NCI-H1930 (cell line): ENCODE measurements at regions not wholly inside any gene's neighbourhood (a gene's known extent, or its start where the extent isn't known, plus 50 kb on each side); places are given as distances from the start of the nearest gene placed in this dataset.
A peak's percentile ranks its signal among the peaks of the same experiment; 100 is the strongest.
"Not testable (repeated sequence)": the region's sequence is repeated elsewhere in the genome, so short reads cannot be mapped to it uniquely, and the experiment has no call there.

ENCODE experiments used
- DNase-seq, 2 experiments: peaks; one replicate each; lab custom pipeline; 2025; lab: John Stamatoyannopoulos, UW

DNA sequence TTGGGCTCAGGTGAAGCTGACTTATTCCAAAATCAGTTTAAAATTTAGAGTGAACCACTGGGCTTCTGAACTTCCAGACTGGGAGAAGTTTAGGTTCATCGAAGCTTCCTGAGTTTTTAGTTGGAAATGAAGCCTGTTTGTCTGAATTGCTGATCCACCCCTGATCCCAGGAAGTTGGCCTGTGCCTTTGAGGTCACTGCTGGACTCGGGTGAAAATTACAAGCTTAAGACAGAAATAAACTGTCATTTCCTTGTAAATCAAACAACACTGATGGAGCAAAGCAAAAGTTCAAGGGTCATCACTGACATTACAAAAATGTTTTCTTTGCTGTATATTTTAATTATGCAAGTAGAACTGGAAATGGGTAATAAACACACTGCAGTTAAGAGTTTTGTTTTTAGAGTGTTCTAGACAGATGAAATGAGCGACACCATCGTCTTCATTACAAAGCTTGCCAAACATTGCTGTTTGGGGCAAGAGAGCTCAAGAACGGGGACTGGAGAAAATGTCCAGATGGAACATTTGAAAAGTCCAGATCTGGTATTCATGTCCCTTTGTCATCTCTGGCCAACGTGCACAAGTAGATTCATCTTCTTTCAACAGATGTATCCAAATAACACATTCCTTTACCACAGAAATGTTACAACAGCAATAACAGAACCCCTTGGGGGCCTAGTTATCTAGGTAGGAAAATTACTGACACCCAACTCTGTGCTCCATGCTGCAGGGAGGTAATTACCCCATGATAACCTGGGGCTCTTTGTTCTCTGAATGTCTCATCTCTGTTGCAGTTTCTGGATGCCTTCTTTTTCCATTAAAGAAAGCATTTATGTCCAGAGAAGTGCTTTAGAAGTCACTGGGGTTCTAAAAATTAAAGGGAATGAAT lies 142.4 kb upstream of the ERCC6L2 start:
- no peak for DNase-seq

DNA sequence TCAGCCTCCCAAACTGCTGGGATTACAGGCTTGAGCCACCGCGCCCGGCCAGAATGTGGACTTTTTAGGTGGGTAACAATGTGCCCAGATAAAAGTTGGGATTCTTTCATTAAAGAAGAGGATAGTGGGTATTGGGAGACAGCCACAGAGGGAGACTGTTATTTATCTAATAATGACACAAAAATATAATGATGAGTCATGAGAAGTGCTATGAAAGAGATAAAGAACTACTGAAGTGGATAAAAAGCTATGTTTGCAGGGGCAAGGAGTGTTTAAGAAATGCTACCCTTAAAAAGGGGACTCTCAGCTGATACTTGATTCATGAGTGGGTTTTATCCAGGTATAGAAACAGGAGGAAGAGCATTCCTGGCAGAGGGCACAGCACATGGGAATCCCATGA lies 143.6 kb upstream of the ERCC6L2 start:
- DNase-seq = no peak

DNA sequence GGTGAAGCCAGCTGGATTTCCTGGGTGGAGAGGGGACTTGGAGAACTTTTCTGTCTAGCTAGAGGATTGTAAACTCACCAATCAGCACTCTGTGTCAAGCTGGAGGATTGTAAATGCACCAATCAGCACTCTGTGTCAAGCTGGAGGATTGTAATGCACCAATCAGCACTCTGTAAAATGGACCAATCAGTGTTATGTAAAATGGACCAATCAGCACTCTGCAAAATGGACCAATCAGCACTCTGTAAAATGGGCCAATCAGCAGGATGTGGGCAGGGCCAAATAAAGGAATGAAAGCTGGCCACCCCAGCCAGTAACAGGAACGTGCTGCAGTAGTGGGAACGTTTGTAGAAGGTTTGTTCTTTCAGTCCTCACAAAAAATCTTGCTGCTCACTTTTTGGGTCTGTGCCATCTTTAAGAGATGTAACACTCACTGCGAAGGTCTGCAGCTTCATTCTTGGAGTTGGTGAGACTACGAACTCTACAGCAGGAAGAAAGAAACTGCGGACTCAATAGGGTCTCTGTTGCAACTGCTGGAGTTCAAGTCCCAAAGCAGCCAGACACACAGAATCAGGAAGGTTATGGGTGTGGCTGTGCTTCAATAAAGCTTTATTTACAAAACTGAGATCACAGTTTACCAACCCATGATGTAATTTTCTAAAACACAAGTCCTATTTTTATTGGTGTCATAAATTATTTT lies 145.7 kb upstream of the ERCC6L2 start:
- no peak for DNase-seq

DNA sequence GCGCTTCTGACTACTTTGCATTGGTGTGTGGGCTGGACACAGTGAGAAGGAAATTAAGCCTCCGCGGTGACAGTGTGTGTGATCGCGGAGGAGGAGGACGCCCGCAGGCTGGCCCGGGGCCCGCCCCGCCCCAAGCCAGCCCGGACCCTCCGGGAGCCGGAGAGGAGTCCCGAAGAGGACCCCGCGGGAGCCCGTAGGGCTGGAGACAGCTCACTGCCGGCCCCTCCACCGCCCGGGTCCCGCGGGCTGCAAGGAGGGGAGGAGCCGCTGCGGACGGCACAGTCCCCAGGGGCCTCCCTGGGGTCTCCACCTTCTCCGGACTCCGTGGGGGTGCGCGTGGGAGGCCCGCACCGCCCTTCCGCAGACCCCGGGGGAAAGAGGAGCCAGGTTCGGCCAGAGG lies 146.4 kb upstream of the ERCC6L2 start:
- DNase-seq = no peak

DNA sequence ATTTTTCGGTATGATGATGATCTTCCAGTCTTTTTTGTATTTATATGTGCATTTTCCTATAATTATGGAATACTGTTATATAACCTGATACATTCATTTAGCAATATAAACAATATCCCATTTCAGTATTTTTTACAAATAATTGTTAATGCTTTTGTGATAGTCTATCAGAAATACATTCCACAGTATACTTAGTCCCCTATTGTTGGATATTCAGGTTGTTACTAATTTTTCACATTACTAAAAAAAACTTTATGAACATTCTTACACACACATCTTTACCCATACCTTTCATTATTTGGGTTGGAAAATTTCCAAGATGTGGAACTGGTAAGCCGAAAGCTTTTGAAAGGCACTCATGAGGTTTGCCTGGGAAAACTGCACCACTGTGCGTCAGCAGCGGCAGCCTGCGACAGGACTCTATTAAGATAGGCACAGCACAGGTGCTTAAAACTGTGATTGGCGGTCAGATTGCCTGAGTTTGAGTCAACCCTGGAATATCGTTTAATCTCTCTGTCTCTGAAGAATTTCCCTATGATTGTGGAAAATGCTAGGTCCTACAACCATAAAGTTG lies 147.5 kb upstream of the ERCC6L2 start:
- no peak for DNase-seq

DNA sequence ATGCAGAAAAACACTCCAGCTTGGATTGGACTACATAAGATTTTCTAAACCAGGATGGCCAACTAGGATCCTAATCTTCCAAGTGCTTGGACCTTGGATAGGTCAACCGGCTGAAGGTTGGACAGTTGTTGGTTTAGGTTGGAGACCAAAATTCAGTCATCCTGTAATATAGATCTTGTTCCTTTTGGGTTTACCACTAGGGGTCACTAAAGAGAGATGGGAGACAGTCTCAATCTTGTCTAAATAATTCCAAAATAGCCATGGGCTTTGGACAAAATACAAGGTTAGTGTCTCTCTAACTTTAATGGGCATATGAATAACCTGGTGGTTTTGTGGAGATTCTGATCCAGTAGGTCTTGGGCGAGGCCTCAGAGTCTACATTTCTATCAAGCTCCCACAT lies 148.7 kb upstream of the ERCC6L2 start:
- DNase-seq = peak; percentile 13 to 28

DNA sequence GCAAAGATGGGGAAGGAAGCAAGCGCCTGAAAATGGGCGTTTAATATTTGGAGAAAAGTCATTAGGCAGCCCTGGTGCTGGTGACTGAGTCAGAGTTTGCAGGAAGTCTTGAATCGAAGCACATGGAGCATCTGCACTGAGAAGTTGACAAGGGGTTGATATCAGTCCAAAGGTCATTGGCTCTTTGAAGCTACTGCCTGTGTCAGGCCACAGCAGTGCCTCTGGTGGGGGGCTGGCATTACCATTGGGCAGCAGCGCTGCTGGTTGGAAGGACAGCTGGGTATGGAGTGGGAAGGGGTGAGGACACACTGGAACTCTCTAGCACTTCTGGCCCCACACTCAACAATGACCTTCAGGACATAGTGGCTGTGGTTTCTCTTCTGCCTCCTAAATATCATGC lies 150.4 kb upstream of the ERCC6L2 start:
- no peak for DNase-seq

DNA sequence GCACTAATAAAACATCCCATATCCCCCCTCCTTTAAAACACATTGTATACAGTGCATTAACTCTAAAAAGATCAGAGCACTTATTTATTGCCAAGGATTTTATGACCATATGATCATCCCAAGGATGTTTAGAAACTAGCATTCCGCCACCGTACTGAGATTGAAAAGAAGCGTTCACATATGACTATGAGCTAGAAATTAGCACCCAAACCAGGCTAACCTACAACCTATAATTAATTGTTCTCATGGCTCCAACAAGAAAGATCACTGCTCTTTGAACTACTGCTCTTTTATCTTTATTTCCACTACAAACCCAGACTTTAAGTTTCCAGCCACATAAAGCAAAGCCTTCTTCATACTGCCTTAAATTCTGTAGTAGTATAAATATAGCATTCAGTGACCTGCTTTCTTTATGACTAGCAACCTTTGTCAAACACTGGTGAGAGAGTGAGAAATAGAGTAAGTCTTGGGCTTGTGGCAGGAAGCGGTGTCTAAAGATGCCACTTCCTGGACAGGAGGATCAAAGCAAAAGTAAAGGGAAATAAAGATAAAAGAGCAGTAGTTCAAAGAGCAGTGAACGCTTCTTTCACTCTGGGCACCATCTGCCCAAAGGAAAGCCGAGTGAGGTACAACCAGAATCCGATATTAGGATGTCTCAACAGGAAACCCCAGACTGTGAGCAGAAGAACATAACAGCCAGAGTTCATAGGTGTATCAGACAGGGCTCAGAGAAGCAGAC lies 151.1 kb upstream of the ERCC6L2 start:
- DNase-seq = no peak

DNA sequence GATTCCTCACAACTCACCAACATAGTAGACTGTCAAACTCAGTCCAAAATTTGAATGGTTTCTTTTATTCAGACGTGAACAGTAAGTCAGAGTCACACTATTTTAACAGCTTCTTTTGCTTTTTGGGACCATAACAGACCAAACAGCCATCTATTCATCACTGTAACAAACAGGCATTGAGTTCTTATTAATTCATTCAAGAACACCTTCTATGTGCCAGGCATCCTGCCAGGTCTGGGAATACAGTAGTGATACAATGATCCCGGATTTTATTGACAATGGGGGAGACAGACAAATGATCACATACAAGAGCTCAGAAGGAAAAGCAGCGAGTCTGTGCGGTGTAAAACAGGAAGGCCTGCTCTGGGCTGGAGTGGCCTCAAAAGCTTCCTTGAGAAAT lies 153.3 kb upstream of the ERCC6L2 start:
- DNase-seq = peak in 1 of 2 experiments; percentile 5

DNA sequence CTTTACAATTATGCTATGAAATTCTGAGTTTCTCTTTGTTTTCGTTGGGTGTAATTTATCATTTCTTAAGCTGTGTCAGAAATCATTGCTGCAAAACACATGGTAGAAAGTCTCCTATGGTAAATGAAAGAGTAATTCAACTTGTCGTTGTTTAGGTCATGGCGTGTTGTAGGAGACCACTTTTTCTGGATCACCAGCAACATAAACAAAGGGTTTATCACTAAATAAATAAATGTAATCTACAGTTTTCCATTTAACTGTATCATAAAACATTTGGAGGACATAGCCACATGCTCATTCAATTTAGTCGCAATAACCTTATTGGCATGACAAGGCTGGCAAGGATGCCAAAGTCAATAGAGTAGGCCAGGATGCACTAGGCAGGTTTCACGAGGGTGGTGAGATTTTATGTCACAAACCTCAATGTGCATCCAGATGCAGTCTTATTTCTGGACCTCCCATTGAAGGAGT lies 154.4 kb upstream of the ERCC6L2 start:
- no peak for DNase-seq

DNA sequence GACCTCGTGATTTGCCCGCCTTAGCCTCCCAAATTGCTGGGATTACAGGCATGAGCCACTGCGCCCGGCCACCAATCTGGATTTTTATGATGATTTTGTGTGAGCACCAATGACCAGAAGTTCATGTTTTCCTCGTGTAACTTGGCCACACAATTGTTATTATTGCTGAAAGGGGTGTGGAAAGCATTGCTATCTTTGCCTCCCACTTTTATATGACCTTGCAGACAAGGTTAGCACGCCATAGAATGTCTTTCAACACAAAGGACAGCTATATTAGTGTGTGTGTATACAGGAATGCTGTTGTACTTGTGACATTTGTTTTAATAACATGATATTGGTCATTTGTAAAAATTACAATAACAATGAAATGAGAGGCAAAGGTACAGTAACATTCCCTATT lies 155.0 kb upstream of the ERCC6L2 start:
- DNase-seq = no peak

DNA sequence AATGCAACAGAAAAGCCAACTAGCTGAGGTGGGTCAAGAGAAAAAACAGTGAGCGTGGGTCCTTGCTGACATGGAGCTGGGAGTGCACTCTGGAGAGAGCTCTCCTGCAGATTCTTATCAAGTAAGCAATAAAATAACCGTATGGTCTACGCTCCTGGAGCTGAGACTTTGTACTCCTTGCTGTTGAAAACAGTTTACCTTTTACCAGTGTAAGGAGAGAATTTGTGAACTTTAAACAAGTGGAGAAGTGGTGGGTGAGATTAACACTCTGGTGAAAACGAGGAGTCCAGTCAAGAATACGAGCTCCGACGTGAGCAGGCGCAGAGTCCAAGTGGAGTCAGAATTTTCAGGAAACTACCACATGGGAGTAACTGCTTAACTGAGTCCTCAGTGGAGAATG lies 156.1 kb upstream of the ERCC6L2 start:
- no peak for DNase-seq

DNA sequence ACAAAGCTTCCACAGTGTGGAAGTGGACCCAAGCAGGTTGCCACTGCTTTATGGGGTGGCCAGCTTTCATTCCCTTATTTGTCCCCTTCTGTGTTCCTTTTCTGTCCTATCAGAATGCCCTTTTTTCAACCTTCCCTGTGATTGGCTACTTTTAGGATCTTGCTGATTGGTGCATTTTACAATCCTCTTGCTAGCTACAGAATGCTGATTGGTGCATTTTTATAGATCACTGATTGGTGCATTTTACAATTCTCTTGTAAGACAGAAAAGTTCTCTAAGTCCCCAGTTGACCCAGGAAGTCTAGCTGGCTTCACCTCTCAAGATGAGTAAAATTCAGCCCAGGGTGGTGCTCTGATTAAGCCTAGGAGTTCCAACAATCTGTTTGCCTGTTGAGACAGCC lies 157.2 kb upstream of the ERCC6L2 start:
- no peak for DNase-seq

DNA sequence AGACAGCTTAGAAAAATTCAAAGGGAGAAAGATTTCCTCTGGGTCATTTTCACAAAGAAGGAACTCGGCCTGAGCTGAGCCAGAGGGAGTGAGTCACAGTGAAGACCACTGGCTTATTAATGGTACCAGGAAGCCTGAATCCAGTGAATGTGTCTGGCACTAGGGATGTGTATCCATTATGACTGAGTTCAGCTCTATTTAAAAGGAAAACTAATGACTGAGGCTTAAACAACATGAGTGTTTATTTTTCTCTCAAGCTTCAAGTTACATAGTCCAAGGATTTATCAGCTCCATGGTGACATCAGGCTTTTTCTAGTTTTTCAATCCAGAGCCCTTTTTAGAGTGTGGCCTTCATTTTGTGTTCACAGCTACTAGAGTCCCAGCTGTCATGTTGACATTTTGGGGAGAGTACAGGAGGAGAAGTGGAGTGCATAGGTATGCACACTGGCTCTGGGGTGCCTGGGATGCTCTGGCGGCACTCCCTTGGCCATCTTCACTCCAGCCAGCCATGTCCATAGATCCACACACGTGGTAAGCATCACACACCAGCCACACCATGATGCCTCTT lies 159.5 kb upstream of the ERCC6L2 start:
- no peak for DNase-seq

DNA sequence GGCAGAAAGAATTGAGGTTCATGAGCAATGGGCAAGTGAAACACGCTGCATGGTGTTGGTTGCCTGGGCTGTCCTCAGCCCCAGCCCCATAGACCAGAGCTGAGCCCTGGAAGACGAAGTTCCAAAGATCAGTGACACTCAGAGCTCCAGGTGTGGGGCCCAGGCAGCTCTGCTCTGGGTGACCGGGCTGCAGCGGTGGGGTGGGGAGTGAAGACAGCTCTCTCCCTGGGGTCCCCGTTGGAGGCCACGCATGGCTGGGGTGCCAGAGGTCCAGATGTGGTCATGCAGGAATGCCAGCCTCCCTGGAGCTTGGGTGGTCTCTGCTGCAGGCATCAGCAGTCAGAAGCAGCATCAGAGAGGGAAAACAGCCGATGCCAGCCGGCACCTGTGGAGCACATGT lies 165.0 kb upstream of the ERCC6L2 start:
- no peak for DNase-seq

DNA sequence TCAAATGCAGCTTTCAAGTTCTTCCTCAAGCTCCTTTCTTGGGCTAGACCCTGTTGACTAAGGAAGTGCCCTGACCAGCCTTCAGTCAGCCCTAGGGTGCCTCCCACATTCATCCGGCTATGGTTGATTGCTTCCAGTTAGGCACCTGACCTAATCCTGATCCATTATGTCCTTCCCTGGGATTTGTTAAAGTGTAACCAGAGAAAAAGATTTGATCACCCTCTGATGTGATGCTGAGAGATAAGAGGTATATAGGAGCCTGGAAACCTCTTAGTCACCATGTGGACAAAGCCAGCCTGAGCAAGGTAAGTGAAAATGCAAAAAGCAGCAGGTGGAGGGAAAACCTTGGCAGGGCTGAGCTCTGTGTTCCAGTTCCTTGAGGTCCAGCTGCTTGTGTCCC lies 178.8 kb upstream of the ERCC6L2 start:
- DNase-seq = no peak

DNA sequence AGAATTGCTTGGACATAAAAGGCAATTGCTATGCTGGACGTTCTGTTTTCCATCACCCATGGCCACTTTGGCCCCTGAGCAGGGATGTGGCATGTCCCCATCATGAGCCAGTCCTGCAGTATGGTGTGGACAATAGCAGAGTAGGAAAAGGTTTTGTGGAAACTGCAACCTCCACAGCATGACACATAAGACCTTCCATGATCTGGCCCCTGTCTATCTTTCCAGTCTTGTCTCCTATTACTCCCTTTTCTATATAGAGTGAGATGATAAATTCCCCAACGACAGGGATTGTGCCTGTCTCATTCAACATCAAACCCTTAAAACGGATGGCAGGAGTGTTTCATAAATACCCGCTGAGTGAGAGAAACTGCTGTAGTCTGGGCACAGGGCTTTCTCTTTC lies 174.7 kb upstream of the PTCH1 start:
- no peak for DNase-seq

DNA sequence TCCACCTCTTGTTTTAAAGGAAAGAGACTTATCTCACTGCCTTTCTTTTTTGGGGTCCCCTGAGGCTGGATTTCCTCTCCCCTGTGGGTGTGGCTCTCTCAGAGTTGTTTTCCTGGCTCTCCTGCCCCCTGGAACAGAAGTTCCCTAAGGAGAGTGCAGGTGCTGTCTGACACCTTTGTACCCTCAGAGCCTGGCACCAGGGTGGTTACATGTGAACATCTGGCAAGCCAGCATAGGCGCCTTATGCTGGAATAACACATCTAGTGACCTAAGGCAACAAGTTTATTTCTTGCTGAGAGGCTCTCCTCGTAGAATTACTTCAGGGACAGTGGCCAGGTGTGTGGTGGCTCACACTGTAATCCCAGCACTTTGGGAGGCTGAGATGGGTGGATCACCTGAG lies 172.9 kb upstream of the PTCH1 start:
- DNase-seq = no peak

DNA sequence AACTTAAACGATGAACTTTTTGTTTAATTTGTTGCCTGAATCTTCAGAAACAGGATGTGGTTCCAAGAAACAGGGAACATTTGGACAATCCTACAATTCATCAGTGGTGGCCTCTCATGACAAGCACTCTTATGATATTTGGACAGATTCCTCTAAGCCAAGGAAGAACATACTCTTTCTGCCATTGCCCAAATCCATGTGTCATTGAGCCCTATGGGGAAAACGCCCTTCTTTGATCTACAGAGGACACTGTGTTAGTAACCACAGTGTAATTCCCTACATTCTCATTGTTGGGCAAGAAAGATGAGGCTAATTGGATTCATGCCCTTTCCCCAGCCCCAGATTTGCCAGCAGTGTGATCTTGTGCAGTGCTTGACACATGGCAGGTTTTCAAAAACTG lies 167.7 kb upstream of the PTCH1 start:
- no peak for DNase-seq

DNA sequence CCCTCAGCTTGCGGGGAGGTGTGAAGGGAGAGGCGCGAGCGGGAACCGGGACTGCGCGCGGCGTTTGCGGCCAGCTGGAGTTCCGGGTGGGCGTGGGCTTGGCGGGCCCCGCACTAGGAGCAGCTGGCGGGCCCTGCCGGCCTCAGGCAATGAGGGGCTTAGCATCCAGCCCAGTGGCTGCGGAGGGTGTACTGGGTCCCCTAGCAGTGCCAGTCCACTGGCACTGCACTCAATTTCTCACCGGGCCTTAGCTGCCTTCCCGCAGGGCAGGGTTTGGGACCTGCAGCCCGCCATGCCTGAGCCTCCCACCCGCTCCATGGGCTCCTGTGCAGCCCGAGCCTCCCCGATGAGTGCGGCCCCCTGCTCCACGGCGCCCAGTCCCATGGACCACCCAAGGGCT lies 163.5 kb upstream of the PTCH1 start:
- DNase-seq = not testable (repeated sequence)

DNA sequence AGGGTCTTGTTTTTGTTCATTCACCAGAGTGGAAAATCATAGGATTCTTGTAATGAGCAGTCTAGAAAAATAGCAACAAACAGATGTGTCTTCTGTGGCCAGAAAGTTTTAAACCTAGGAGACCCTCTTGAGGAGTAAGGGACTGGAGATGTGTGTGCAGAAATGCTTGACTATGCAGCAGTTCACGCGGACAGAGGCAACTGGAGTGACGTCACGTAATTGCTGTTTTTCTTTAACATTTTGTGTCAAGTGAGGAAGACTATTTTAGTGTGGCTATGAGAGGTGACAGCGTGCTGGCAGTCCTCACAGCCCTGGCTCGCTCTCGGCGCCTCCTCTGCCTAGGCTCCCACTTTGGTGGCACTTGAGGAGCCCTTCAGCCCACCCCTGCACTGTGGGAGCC lies 163.1 kb upstream of the PTCH1 start:
- no peak for DNase-seq

DNA sequence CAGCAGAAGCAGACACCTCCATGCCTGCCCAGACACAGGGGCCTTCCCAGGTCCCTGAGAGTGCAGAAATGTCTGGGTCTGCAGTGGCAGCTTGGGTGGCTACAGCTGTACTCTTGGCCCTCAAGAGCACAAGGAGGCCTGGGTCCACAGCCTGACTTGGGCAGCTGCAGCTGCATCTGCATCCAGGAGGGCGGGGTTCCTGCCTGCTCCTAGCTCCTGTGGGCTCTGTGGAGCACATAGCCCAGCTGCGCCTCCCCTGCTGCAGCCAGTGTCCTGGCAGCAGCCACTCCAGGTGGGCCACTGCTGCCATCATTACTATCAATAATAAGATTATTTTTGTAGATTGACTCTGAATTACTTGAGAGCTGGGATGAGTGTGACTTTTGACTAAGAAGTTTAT lies 162.0 kb upstream of the PTCH1 start:
- no peak for DNase-seq
